GM21447 (cell line): ENCODE measurements at regions not wholly inside any gene's neighbourhood (a gene's known extent, or its start where the extent isn't known, plus 50 kb on each side); places are given as distances from the start of the nearest gene placed in this dataset.

Experiments
- ATAC-seq: cut with Tn5 transposase; IDR thresholded peaks from one replicate; pipeline ENCODE4 v1.9.1; 2021; ENCODE audit not compliant: unreplicated experiment

- ATAC-seq: no peak
These were observed 294.5 kb upstream of the NBEA start for GRCh38 chr13:34647379-34648150.

GRCh38 chr13:34654203-34654602, 287.9 kb upstream of the NBEA start:
- no peak for ATAC-seq

- no peak for ATAC-seq
These were observed 287.4 kb upstream of the NBEA start for GRCh38 chr13:34654647-34655046.

- no peak for ATAC-seq
These were observed 286.5 kb upstream of the NBEA start for GRCh38 chr13:34655554-34655953.

- ATAC-seq: no peak
These were observed 284.4 kb upstream of the NBEA start for GRCh38 chr13:34657716-34658115.

GRCh38 chr13:34667286-34668218, 274.5 kb upstream of the NBEA start:
- no peak for ATAC-seq

- no peak for ATAC-seq
These were observed 270.9 kb upstream of the NBEA start for GRCh38 chr13:34671137-34671536.

GRCh38 chr13:34672631-34673030, 269.4 kb upstream of the NBEA start:
- ATAC-seq: no peak

GRCh38 chr13:34675626-34676025, 266.4 kb upstream of the NBEA start:
- ATAC-seq: no peak

GRCh38 chr13:34678154-34678553, 263.9 kb upstream of the NBEA start:
- no peak for ATAC-seq

GRCh38 chr13:34681405-34681955, 260.6 kb upstream of the NBEA start:
- no peak for ATAC-seq

- ATAC-seq: no peak
These were observed 247.0 kb upstream of the NBEA start for GRCh38 chr13:34695063-34695462.

GRCh38 chr13:34696296-34696695, 245.8 kb upstream of the NBEA start:
- no peak for ATAC-seq

GRCh38 chr13:34696741-34697140, 245.3 kb upstream of the NBEA start:
- no peak for ATAC-seq

GRCh38 chr13:34698945-34699344, 243.1 kb upstream of the NBEA start:
- ATAC-seq: no peak

- no peak for ATAC-seq
These were observed 241.9 kb upstream of the NBEA start for GRCh38 chr13:34700155-34700554.

GRCh38 chr13:34701919-34702318, 240.2 kb upstream of the NBEA start:
- no peak for ATAC-seq

GRCh38 chr13:34708566-34709313, 233.3 kb upstream of the NBEA start:
- ATAC-seq: no peak

GRCh38 chr13:34719060-34719875, 222.8 kb upstream of the NBEA start:
- ATAC-seq: no peak

GRCh38 chr13:34720618-34721017, 221.5 kb upstream of the NBEA start:
- ATAC-seq: no peak
